Ishikawa (cell line): ENCODE measurements at regions not wholly inside any gene's neighbourhood (a gene's known extent, or its start where the extent isn't known, plus 50 kb on each side); places are given as distances from the start of the nearest gene placed in this dataset.

Experiments used
- EGR1 ChIP-seq: IDR thresholded peaks from 2 replicates; pipeline ENCODE4 v1.6.1; 2012
- RAD21 ChIP-seq: IDR thresholded peaks from 2 replicates; pipeline ENCODE4 v1.6.1; 2012; ENCODE audit warnings: low read depth
- REST ChIP-seq: IDR thresholded peaks from 2 replicates; pipeline ENCODE4 v1.6.1; 2012; ENCODE audit warnings: low read depth, mild to moderate bottlenecking

DNA sequence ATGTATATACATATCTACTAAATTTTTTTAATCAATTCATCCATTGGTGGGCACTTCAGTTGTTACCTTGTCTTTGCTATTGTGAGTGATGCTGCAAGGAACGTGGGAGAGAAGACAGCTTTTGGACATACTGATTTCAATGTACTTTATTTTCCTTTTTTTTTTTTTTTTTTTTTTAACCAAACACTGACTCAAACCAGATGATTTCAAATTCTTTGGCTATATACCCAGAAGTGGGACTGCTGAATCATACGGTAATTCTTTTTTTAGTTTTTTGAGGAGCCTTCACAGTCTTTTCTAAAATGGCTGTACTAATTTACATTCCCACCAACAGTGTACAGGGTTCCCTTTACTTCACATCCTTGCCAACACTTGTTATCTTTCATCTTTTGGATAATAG is 204.7 kb downstream of the INSIG2 start:
- TF ChIP-seq RAD21 (no peak), REST (no peak), EGR1 (no peak)
